Suprapubic skin (tissue), 3 donors: ENCODE measurements at regions not wholly inside any gene's neighbourhood (a gene's known extent, or its start where the extent isn't known, plus 50 kb on each side); places are given as distances from the start of the nearest gene placed in this dataset.

ENCODE experiments used
- POLR2A ChIP-seq, 2 donors: fragments of 450-650 bp; IDR thresholded peaks; one replicate each; pipeline ENCODE4 v1.6.1; 2017; ENCODE audit warnings: antibody characterized with exemption in 2 of 2, mild to moderate bottlenecking in 2 of 2, moderate library complexity in 2 of 2
- TF ChIP-seq, protein P1 (sequence below), 2 donors: fragments of 200-600 bp in 1 of 2; fragments of 450-650 bp in 1 of 2; sonication (generic) in 1 of 2; IDR thresholded peaks; one replicate each; pipeline ENCODE4 v1.5.1; 2016 to 2019; ENCODE audit warnings: antibody characterized with exemption in 2 of 2, mild to moderate bottlenecking in 1 of 2, moderate library complexity in 1 of 2

DNA sequence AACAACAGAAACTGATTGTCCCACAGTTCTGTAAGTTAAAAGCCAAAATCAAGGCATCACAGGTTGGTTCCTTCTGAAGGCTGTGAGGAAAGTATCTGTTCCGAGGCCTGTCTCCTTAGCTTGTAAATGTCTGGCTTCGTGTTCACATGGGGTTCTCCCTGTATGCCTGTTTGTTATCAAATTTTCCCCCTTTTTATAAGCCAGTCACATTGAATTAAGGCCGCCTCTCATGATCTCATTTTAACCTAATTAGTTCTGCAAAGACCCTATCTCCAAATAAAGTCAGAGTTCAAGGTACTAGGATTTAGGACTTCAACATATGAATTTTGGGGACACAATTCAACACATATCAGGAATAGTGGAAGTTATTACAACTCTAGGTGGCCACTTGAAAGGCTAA is 331.5 kb downstream of the PIK3R1 start:
- no peak for TF ChIP-seq POLR2A (IDR thresholded peaks at IDR 0.05)
- TF ChIP-seq, protein P1, sequence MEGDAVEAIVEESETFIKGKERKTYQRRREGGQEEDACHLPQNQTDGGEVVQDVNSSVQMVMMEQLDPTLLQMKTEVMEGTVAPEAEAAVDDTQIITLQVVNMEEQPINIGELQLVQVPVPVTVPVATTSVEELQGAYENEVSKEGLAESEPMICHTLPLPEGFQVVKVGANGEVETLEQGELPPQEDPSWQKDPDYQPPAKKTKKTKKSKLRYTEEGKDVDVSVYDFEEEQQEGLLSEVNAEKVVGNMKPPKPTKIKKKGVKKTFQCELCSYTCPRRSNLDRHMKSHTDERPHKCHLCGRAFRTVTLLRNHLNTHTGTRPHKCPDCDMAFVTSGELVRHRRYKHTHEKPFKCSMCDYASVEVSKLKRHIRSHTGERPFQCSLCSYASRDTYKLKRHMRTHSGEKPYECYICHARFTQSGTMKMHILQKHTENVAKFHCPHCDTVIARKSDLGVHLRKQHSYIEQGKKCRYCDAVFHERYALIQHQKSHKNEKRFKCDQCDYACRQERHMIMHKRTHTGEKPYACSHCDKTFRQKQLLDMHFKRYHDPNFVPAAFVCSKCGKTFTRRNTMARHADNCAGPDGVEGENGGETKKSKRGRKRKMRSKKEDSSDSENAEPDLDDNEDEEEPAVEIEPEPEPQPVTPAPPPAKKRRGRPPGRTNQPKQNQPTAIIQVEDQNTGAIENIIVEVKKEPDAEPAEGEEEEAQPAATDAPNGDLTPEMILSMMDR (IDR thresholded peaks at IDR 0.05), result no peak
